ENCODE measurements at regions not wholly inside any gene's neighbourhood (a gene's known extent, or its start where the extent isn't known, plus 50 kb on each side); places are given as distances from the start of the nearest gene placed in this dataset.

GRCh38 chr9:20286154-20286700 lies 336.1 kb downstream of the MLLT3 start:
- no peaks in the 10 kb centered on the region for H3K9me3 ChIP-seq (ENCODE audit: low read depth, low read length)
- H3K27ac ChIP-seq (ENCODE audit: low read depth, low read length): no peak overlapping the region
- H4K20me1 ChIP-seq (ENCODE audit: insufficient read depth, low read length): no peaks in the 10 kb centered on the region
- H3K79me2 ChIP-seq (ENCODE audit: insufficient read depth, low read length): no peaks in the 10 kb centered on the region
- H3K4me1 ChIP-seq (ENCODE audit: insufficient read depth, low read length): no peaks in the 10 kb centered on the region
- H3K27me3 ChIP-seq (ENCODE audit: insufficient read depth, low read length): no peaks in the 10 kb centered on the region
- no peak overlapping the region for H2AFZ ChIP-seq (ENCODE audit: low read length)
- DNase-seq (ENCODE audit: insufficient read length, low spot score, missing footprints): no peak
- TF ChIP-seq, protein P1, sequence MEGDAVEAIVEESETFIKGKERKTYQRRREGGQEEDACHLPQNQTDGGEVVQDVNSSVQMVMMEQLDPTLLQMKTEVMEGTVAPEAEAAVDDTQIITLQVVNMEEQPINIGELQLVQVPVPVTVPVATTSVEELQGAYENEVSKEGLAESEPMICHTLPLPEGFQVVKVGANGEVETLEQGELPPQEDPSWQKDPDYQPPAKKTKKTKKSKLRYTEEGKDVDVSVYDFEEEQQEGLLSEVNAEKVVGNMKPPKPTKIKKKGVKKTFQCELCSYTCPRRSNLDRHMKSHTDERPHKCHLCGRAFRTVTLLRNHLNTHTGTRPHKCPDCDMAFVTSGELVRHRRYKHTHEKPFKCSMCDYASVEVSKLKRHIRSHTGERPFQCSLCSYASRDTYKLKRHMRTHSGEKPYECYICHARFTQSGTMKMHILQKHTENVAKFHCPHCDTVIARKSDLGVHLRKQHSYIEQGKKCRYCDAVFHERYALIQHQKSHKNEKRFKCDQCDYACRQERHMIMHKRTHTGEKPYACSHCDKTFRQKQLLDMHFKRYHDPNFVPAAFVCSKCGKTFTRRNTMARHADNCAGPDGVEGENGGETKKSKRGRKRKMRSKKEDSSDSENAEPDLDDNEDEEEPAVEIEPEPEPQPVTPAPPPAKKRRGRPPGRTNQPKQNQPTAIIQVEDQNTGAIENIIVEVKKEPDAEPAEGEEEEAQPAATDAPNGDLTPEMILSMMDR (IDR thresholded peaks at IDR 0.05; ENCODE audit: extremely low read depth, low read depth, low read length): no peak
- no peak overlapping the region for H3K4me3 ChIP-seq (ENCODE audit: insufficient read depth, low read length)
- H3K36me3 ChIP-seq (ENCODE audit: insufficient read depth, low read length): no peaks in the 10 kb centered on the region
- no peak overlapping the region for H3K4me2 ChIP-seq (ENCODE audit: insufficient read depth, low read length)

GRCh38 chr9:20284601-20285289 lies 337.6 kb downstream of the MLLT3 start:
- TF ChIP-seq, protein P1 (IDR thresholded peaks at IDR 0.05; ENCODE audit: extremely low read depth, low read depth, low read length): no peak
- Histone ChIP-seq H3K4me2 (ENCODE audit: insufficient read depth, low read length) (no peak overlapping the region), H3K4me1 (ENCODE audit: insufficient read depth, low read length) (no peaks in the 10 kb centered on the region), H3K9me3 (ENCODE audit: low read depth, low read length) (no peaks in the 10 kb centered on the region), H3K36me3 (ENCODE audit: insufficient read depth, low read length) (no peaks in the 10 kb centered on the region), H3K4me3 (ENCODE audit: insufficient read depth, low read length) (no peak overlapping the region), H3K27ac (ENCODE audit: low read depth, low read length) (no peak overlapping the region), H4K20me1 (ENCODE audit: insufficient read depth, low read length) (no peaks in the 10 kb centered on the region), H2AFZ (ENCODE audit: low read length) (no peak overlapping the region), H3K27me3 (ENCODE audit: insufficient read depth, low read length) (no peaks in the 10 kb centered on the region), H3K79me2 (ENCODE audit: insufficient read depth, low read length) (no peaks in the 10 kb centered on the region)
- no peak for DNase-seq (ENCODE audit: insufficient read length, low spot score, missing footprints)

- no peak overlapping the region for H3K4me2 ChIP-seq (ENCODE audit: insufficient read depth, low read length)
- no peaks in the 10 kb centered on the region for H4K20me1 ChIP-seq (ENCODE audit: insufficient read depth, low read length)
- H2AFZ ChIP-seq (ENCODE audit: low read length): no peak overlapping the region
- H3K36me3 ChIP-seq (ENCODE audit: insufficient read depth, low read length): no peaks in the 10 kb centered on the region
- H3K27ac ChIP-seq (ENCODE audit: low read depth, low read length): no peak overlapping the region
- no peak overlapping the region for H3K4me3 ChIP-seq (ENCODE audit: insufficient read depth, low read length)
- H3K9me3 ChIP-seq (ENCODE audit: low read depth, low read length): no peaks in the 10 kb centered on the region
- peak; percentile 9 for DNase-seq (ENCODE audit: insufficient read length, low spot score, missing footprints)
- no peaks in the 10 kb centered on the region for H3K79me2 ChIP-seq (ENCODE audit: insufficient read depth, low read length)
- H3K4me1 ChIP-seq (ENCODE audit: insufficient read depth, low read length): no peaks in the 10 kb centered on the region
- TF ChIP-seq, protein P1 (IDR thresholded peaks at IDR 0.05; ENCODE audit: extremely low read depth, low read depth, low read length): no peak
- no peaks in the 10 kb centered on the region for H3K27me3 ChIP-seq (ENCODE audit: insufficient read depth, low read length)
Measured at GRCh38 chr9:20280330-20280729, 342.0 kb downstream of the MLLT3 start.

DNA sequence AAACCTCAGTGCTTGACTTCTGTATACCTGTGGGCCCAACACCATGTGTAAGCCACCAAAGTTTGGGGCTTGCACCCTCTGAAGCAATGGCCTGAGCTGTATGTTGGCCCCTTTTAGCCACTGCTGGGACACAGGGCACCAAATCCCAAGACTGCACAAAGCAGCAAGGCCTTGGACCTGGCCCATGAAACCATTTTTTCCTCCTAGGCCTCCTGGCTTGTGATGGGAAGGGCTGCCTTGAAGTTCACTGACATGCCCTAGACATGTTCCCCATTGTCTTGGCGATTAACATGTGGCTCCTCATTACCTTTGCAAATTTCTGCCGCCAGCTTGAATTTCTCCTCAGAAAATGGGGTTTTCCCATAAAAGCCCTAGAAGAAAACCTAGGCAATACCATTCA lies 345.5 kb downstream of the MLLT3 start:
- no peaks in the 10 kb centered on the region for H4K20me1 ChIP-seq (ENCODE audit: insufficient read depth, low read length)

More for the DNA sequence above, 345.5 kb downstream of the MLLT3 start:
- Histone ChIP-seq H2AFZ (ENCODE audit: low read length) (no peak overlapping the region), H3K79me2 (ENCODE audit: insufficient read depth, low read length) (no peaks in the 10 kb centered on the region), H3K4me1 (ENCODE audit: insufficient read depth, low read length) (no peaks in the 10 kb centered on the region), H3K36me3 (ENCODE audit: insufficient read depth, low read length) (no peaks in the 10 kb centered on the region), H3K27me3 (ENCODE audit: insufficient read depth, low read length) (no peaks in the 10 kb centered on the region), H3K9me3 (ENCODE audit: low read depth, low read length) (no peaks in the 10 kb centered on the region), H3K27ac (ENCODE audit: low read depth, low read length) (no peak overlapping the region), H3K4me2 (ENCODE audit: insufficient read depth, low read length) (no peak overlapping the region), H3K4me3 (ENCODE audit: insufficient read depth, low read length) (no peak overlapping the region)
- peak; percentile 29 for DNase-seq (ENCODE audit: insufficient read length, low spot score, missing footprints)
- TF ChIP-seq, protein P1 (IDR thresholded peaks at IDR 0.05; ENCODE audit: extremely low read depth, low read depth, low read length): no peak
